PC-9 (cell line): ENCODE measurements at regions not wholly inside any gene's neighbourhood (a gene's known extent, or its start where the extent isn't known, plus 50 kb on each side); places are given as distances from the start of the nearest gene placed in this dataset.
"Not testable (repeated sequence)": the region's sequence is repeated elsewhere in the genome, so short reads cannot be mapped to it uniquely, and the experiment has no call there.

Source experiments
- BruUV-seq: library from RNA; stranded (reverse); fragments of 400-500 nt; replicated peaks from 2 replicates; lab custom pipeline; 2021; lab: Mats Ljungman, UMichigan
- CTCF ChIA-PET: fragments of 300-600 bp; sonication (Branson Sonifier 250); formaldehyde crosslinking; loops from one replicate; lab custom pipeline; 2022; ENCODE audit warnings: antibody characterized with exemption; lab: Charles Lee
- POLR2A ChIA-PET: fragments of 300-600 bp; sonication (Branson Sonifier 250); formaldehyde crosslinking; loops from one replicate; lab custom pipeline; 2022; ENCODE audit warnings: antibody characterized with exemption; ENCODE audit not compliant: unreplicated experiment; lab: Charles Lee
- DNase-seq, 2 experiments: peaks; one replicate each; pipeline versions ENCODE4 v3.0.0 to v3.0.0-alpha.2; 2015 to 2022; ENCODE audit warnings: mixed read lengths in 1 of 2
- H2AFZ ChIP-seq: fragments of 200-600 bp; sonication (generic); 2 replicates; pipeline ENCODE4 v1.8.1; 2017; ENCODE audit warnings: antibody characterized with exemption
- H3F3A ChIP-seq: fragments of 200-600 bp; sonication (generic); 2 replicates; pipeline ENCODE4 v1.8.1; 2017; ENCODE audit warnings: antibody characterized with exemption, mild to moderate bottlenecking, low read depth; ENCODE audit not compliant: insufficient read depth
- H3K27ac ChIP-seq: fragments of 200-600 bp; sonication (generic); 2 replicates; pipeline ENCODE4 v1.6.1; 2016; ENCODE audit warnings: mixed run types
- H3K27me3 ChIP-seq: fragments of 200-600 bp; sonication (generic); 2 replicates; pipeline ENCODE4 v1.6.1; 2016; ENCODE audit warnings: low read depth, mixed run types; ENCODE audit not compliant: insufficient read depth
- H3K36me3 ChIP-seq: fragments of 200-600 bp; sonication (generic); 2 replicates; pipeline ENCODE4 v1.6.1; 2016; ENCODE audit warnings: low read depth, mixed run types
- H3K4me1 ChIP-seq: fragments of 200-600 bp; sonication (generic); replicated peaks from 2 replicates; pipeline ENCODE4 v1.6.1; 2016; ENCODE audit warnings: mixed run types; ENCODE audit not compliant: insufficient read depth
- H3K4me2 ChIP-seq: fragments of 200-600 bp; sonication (generic); 2 replicates; pipeline ENCODE4 v1.6.1; 2017; ENCODE audit warnings: mixed run types
- H3K4me3 ChIP-seq: fragments of 200-600 bp; sonication (generic); 2 replicates; pipeline ENCODE4 v1.6.1; 2016; ENCODE audit warnings: mixed run types
- H3K79me2 ChIP-seq: fragments of 200-600 bp; sonication (generic); 2 replicates; pipeline ENCODE4 v1.6.1; 2017; ENCODE audit warnings: low read depth, mixed run types
- H3K9me2 ChIP-seq: fragments of 200-600 bp; sonication (generic); 2 replicates; pipeline ENCODE4 v1.8.1; 2017; ENCODE audit warnings: mild to moderate bottlenecking; ENCODE audit not compliant: insufficient read depth
- H3K9me3 ChIP-seq: fragments of 200-600 bp; sonication (generic); 2 replicates; pipeline ENCODE4 v1.8.1; 2016; ENCODE audit warnings: low read depth; ENCODE audit not compliant: insufficient read depth
- H4K20me1 ChIP-seq: fragments of 200-600 bp; sonication (generic); 2 replicates; pipeline ENCODE4 v1.8.1; 2017; ENCODE audit not compliant: insufficient read depth
- EZH2 ChIP-seq: fragments of 200-600 bp; sonication (generic); IDR thresholded peaks from 2 replicates; pipeline ENCODE4 v1.8.0; 2017; ENCODE audit warnings: antibody characterized with exemption, low read depth
- intact Hi-C: fragments of 100-400 bp; cut with micrococcal nuclease; formaldehyde crosslinking; loops from one replicate; pipeline ENCODE4 v1.10.0; 2022; ENCODE audit not compliant: unreplicated experiment
- TF ChIP-seq, protein P1 (sequence below): fragments of 200-600 bp; sonication (generic); conservative IDR thresholded peaks from 2 replicates; pipeline ENCODE4 v1.6.1; 2017; ENCODE audit warnings: mixed run types, antibody characterized with exemption, mild to moderate bottlenecking, moderate library complexity

DNA sequence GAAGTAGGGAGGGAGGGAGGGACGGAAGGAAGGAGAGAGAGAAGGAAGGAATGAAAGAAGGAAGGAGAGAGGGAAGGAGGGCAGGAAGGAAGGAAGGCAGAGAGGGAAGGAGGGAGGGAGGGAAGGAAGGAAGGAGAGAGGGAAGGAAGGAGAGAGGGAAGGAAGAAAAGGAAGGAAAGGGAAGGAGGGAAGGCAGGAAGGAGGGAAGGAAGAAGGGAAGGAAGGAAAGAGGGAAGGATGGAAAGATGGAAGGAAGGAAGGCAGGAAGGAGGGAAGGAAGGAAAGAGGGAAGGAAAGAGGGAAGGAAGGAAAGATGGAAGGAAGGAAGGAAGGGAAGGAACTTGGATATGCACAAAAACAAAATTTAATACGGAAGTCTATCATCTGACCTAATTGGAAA lies 844.5 kb upstream of the DEFB115 start:
- Histone ChIP-seq H2AFZ (no peak overlapping the region), H3K36me3 (no peaks in the 10 kb centered on the region), H3K4me3 (no peak overlapping the region), H3K4me2 (no peak overlapping the region), H3K27ac (no peak overlapping the region), H3K4me1 (no peaks in the 10 kb centered on the region), H3F3A (no peaks in the 10 kb centered on the region), H3K9me3 (no peaks in the 10 kb centered on the region), H3K27me3 (peaks cover 3% of the 10 kb centered on the region; the same call in 1 of the 2 replicates), H3K9me2 (no peaks in the 10 kb centered on the region), H3K79me2 (no peaks in the 10 kb centered on the region), H4K20me1 (no peaks in the 10 kb centered on the region)
- DNase-seq, result no peak
- ChIA-PET POLR2A (no interaction called here), CTCF (no interaction called here)
- no peak for TF ChIP-seq EZH2
- TF ChIP-seq, protein P1, sequence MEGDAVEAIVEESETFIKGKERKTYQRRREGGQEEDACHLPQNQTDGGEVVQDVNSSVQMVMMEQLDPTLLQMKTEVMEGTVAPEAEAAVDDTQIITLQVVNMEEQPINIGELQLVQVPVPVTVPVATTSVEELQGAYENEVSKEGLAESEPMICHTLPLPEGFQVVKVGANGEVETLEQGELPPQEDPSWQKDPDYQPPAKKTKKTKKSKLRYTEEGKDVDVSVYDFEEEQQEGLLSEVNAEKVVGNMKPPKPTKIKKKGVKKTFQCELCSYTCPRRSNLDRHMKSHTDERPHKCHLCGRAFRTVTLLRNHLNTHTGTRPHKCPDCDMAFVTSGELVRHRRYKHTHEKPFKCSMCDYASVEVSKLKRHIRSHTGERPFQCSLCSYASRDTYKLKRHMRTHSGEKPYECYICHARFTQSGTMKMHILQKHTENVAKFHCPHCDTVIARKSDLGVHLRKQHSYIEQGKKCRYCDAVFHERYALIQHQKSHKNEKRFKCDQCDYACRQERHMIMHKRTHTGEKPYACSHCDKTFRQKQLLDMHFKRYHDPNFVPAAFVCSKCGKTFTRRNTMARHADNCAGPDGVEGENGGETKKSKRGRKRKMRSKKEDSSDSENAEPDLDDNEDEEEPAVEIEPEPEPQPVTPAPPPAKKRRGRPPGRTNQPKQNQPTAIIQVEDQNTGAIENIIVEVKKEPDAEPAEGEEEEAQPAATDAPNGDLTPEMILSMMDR, result no peak
- intact Hi-C loops, result no loop called here
- no TSS peak for BruUV-seq

DNA sequence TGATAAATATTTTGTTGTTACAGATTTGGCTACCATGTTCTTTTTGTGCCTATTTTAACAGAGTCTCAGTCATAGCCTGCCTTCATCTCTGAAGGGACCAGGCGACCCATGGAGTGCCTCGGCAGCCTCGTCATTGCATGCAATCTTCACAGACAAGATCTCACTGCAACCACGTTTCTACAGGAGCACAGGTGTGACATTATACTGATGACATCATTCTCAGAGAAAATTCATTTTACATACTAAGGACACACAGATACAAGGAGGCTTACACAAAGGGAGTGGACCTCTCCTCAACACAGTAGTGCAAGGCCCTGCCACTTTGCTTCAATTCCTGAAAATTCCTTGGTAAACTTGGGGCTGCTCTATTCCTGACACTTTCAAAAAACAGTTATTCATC lies 840.1 kb upstream of the DEFB115 start:
- BruUV-seq, H3K4me2 ChIP-seq, H3F3A ChIP-seq, H3K9me3 ChIP-seq, H3K9me2 ChIP-seq, H3K79me2 ChIP-seq, H2AFZ ChIP-seq, DNase-seq, H3K36me3 ChIP-seq, intact Hi-C loops, H3K4me1 ChIP-seq, H3K4me3 ChIP-seq, H4K20me1 ChIP-seq, H3K27ac ChIP-seq, POLR2A ChIA-PET: not testable (repeated sequence)
- CTCF ChIA-PET, result interaction anchor here (0.6 kb wide), 1 partner anchor 41 kb away, joined by 5 read pairs; no protein-coding TSS in a partner anchor
- H3K27me3 ChIP-seq, result peaks cover 13% of the 10 kb centered on the region

DNA sequence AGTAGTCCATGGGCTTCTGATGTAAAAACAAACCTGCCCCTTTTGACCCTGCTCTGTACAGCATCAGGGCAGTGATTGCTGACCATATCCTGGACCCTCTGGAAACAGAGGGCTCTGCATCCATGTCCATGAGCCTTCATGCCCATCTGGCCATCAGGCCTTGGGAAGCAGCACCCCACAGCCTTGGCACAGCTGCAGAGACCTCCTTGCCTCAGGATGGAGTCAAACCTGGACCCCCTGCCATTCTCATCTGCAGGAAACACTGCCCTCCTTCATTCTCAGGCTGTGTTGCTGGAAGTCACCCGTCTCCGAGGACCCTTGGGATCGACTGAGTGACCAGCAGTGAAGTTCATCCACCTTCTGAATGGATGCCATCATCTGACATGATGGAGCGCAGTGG lies 839.1 kb upstream of the DEFB115 start:
- CTCF ChIA-PET, H3K79me2 ChIP-seq, intact Hi-C loops, H3K27ac ChIP-seq, H3K4me1 ChIP-seq, H2AFZ ChIP-seq, H3K4me2 ChIP-seq, H4K20me1 ChIP-seq, H3K9me2 ChIP-seq, H3K4me3 ChIP-seq, H3F3A ChIP-seq, BruUV-seq, DNase-seq, POLR2A ChIA-PET, H3K36me3 ChIP-seq, H3K9me3 ChIP-seq: not testable (repeated sequence)
- peaks cover 13% of the 10 kb centered on the region for H3K27me3 ChIP-seq

DNA sequence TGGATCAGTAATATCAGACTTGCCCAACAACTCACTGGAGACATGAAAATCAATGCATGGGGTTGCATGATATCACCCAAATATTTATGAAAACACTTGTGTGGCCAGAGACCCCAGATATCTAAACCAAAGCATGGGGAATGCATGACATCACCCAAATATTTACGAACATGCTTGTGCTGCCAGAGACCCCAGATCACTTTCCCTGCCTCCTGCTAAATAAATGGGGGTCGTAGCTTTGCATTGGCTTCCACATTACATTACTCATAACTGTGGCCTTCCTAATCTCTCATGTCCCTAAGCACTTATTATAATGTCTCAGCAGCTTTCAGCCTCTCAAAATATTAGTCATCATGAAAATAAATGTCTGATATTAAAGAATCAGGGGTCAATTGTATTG lies 838.0 kb upstream of the DEFB115 start:
- Histone ChIP-seq H3K4me1 (no peaks in the 10 kb centered on the region), H3K4me2 (no peak overlapping the region), H3K4me3 (no peak overlapping the region), H2AFZ (no peak overlapping the region), H3K27me3 (peaks cover 13% of the 10 kb centered on the region), H3K27ac (no peak overlapping the region), H3K36me3 (no peaks in the 10 kb centered on the region), H3K9me3 (no peaks in the 10 kb centered on the region), H3K79me2 (no peaks in the 10 kb centered on the region), H3F3A (no peaks in the 10 kb centered on the region), H3K9me2 (no peaks in the 10 kb centered on the region), H4K20me1 (no peaks in the 10 kb centered on the region)
- no peak for DNase-seq
- TF ChIP-seq, protein P1, result no peak
- TF ChIP-seq EZH2, result no peak
- POLR2A ChIA-PET, result no interaction called here
- intact Hi-C loops, result no loop called here
- CTCF ChIA-PET, result no interaction called here
- no TSS peak for BruUV-seq

DNA sequence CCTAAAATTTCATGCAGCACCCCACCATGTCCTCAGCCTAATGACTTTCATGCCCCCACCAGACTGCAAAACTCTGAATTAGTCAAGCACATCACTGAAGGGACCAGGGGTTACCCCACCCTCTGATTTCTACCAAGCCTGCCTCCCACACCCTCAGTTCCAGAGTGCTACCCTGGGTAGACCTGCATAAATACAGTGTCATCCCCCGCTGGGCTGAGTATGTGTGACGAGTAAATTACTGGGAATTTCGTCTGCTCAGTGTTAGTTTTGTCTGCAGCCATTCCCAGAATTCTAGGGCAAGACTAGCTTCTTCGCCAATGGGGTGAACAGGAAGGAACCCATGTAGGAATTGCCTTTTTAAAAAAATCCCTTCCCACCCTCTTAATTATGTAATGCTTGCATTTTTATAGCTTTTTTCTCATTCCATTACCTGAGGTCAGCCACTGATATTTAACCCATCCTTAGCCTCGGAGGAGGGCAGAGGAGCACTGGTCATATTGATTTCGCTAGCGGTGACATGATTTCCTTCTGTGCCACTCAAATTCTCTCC lies 837.5 kb upstream of the DEFB115 start:
- CTCF ChIA-PET, POLR2A ChIA-PET, H3K27ac ChIP-seq, H3K79me2 ChIP-seq, BruUV-seq, H3K4me3 ChIP-seq, H4K20me1 ChIP-seq, DNase-seq, H3K4me2 ChIP-seq, H3K9me2 ChIP-seq, H3K4me1 ChIP-seq, H3F3A ChIP-seq, intact Hi-C loops, H3K36me3 ChIP-seq, H2AFZ ChIP-seq, H3K9me3 ChIP-seq: not testable (repeated sequence)
- peaks cover 13% of the 10 kb centered on the region for H3K27me3 ChIP-seq
